ENCODE measurements at regions not wholly inside any gene's neighbourhood (a gene's known extent, or its start where the extent isn't known, plus 50 kb on each side); places are given as distances from the start of the nearest gene placed in this dataset.

- CTCF ChIA-PET = no interaction called here
- TF ChIP-seq, protein P1, sequence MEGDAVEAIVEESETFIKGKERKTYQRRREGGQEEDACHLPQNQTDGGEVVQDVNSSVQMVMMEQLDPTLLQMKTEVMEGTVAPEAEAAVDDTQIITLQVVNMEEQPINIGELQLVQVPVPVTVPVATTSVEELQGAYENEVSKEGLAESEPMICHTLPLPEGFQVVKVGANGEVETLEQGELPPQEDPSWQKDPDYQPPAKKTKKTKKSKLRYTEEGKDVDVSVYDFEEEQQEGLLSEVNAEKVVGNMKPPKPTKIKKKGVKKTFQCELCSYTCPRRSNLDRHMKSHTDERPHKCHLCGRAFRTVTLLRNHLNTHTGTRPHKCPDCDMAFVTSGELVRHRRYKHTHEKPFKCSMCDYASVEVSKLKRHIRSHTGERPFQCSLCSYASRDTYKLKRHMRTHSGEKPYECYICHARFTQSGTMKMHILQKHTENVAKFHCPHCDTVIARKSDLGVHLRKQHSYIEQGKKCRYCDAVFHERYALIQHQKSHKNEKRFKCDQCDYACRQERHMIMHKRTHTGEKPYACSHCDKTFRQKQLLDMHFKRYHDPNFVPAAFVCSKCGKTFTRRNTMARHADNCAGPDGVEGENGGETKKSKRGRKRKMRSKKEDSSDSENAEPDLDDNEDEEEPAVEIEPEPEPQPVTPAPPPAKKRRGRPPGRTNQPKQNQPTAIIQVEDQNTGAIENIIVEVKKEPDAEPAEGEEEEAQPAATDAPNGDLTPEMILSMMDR (IDR thresholded peaks at IDR 0.05; ENCODE audit: insufficient read depth, low read depth, low read length) = no peak
- no peaks in the 10 kb centered on the region for H3K36me3 ChIP-seq (ENCODE audit: control insufficient read depth, insufficient read depth, low read length)
- no peak for DNase-seq (ENCODE audit: low read depth)
- no peaks in the 10 kb centered on the region for H3K27me3 ChIP-seq (ENCODE audit: control insufficient read depth, insufficient read depth, low read length)
- no peak overlapping the region for H3K4me3 ChIP-seq (ENCODE audit: low read depth, low read length)
- POLR2A ChIA-PET = no interaction called here
These were observed 609.8 kb downstream of the HS3ST4 start for GRCh38 chr16:26301516-26301915.

GRCh38 chr16:26316683-26317464 lies 625.1 kb downstream of the HS3ST4 start:
- ChIA-PET POLR2A (no interaction called here), CTCF (no interaction called here)
- H3K36me3 ChIP-seq (ENCODE audit: control insufficient read depth, insufficient read depth, low read length) = no peaks in the 10 kb centered on the region
- DNase-seq (ENCODE audit: low read depth) = no peak
- H3K27me3 ChIP-seq (ENCODE audit: control insufficient read depth, insufficient read depth, low read length) = no peaks in the 10 kb centered on the region
- TF ChIP-seq, protein P1 (IDR thresholded peaks at IDR 0.05; ENCODE audit: insufficient read depth, low read depth, low read length) = no peak
- H3K4me3 ChIP-seq (ENCODE audit: low read depth, low read length) = no peak overlapping the region

DNA sequence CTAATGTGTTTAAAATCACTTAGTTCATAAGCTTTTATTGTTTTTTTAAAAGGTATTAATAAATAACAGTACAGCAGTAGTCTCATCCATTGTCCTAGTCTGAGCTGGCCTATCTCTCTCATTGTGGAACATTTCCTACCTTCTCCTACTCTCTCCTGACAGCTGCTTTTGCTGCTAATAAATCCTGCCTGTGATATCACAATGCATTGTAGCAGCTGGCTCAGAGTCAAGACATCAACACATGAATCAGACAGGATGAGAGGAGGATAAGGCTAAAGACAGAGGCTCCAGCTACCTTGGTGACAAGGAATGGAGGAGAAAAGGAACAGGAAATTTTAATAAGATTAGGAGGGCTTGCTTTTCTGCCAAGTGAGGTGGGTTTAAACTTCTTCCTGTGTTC lies 626.1 kb downstream of the HS3ST4 start:
- Histone ChIP-seq H3K36me3 (ENCODE audit: control insufficient read depth, insufficient read depth, low read length) (no peaks in the 10 kb centered on the region), H3K4me3 (ENCODE audit: low read depth, low read length) (no peak overlapping the region), H3K27me3 (ENCODE audit: control insufficient read depth, insufficient read depth, low read length) (no peaks in the 10 kb centered on the region)
- TF ChIP-seq, protein P1 (IDR thresholded peaks at IDR 0.05; ENCODE audit: insufficient read depth, low read depth, low read length) = no peak
- DNase-seq (ENCODE audit: low read depth) = no peak
- POLR2A ChIA-PET = no interaction called here
- CTCF ChIA-PET = no interaction called here

GRCh38 chr16:26330654-26331053 lies 638.9 kb downstream of the HS3ST4 start:
- DNase-seq (ENCODE audit: low read depth) = no peak
- Histone ChIP-seq H3K4me3 (ENCODE audit: low read depth, low read length) (no peak overlapping the region), H3K36me3 (ENCODE audit: control insufficient read depth, insufficient read depth, low read length) (no peaks in the 10 kb centered on the region), H3K27me3 (ENCODE audit: control insufficient read depth, insufficient read depth, low read length) (no peaks in the 10 kb centered on the region)
- ChIA-PET CTCF (no interaction called here), POLR2A (no interaction called here)
- TF ChIP-seq, protein P1 (IDR thresholded peaks at IDR 0.05; ENCODE audit: insufficient read depth, low read depth, low read length) = no peak

GRCh38 chr16:26334218-26335111 lies 642.7 kb downstream of the HS3ST4 start:
- H3K4me3 ChIP-seq (ENCODE audit: low read depth, low read length) = no peak overlapping the region
- DNase-seq (ENCODE audit: low read depth) = no peak
- TF ChIP-seq, protein P1 (IDR thresholded peaks at IDR 0.05; ENCODE audit: insufficient read depth, low read depth, low read length) = no peak
- ChIA-PET POLR2A (no interaction called here), CTCF (no interaction called here)
- no peaks in the 10 kb centered on the region for H3K36me3 ChIP-seq (ENCODE audit: control insufficient read depth, insufficient read depth, low read length)
- H3K27me3 ChIP-seq (ENCODE audit: control insufficient read depth, insufficient read depth, low read length) = no peaks in the 10 kb centered on the region
